CD14-positive monocyte (primary cell): ENCODE measurements at regions not wholly inside any gene's neighbourhood (a gene's known extent, or its start where the extent isn't known, plus 50 kb on each side); places are given as distances from the start of the nearest gene placed in this dataset.

ENCODE experiments used
- DNase-seq, 3 donors: peaks; one replicate each; pipeline ENCODE4 v3.0.0-alpha.2; 2011 to 2022
- H2AFZ ChIP-seq: 2 replicates; pipeline ENCODE4 v1.6.0; 2012; ENCODE audit warnings: mild to moderate bottlenecking, low read depth, low read length, inconsistent platforms; ENCODE audit not compliant: insufficient read depth, poor library complexity, severe bottlenecking
- H3K27ac ChIP-seq, 2 donors: 1 replicate in 1 of 2; 2 replicates in 1 of 2; pipeline ENCODE4 v1.5.1; 2012 to 2013; ENCODE audit warnings: low read length in 2 of 2, control low read depth in 1 of 2, inconsistent platforms in 1 of 2, low read depth in 1 of 2, mild to moderate bottlenecking in 1 of 2
- H3K27me3 ChIP-seq, 2 donors: one replicate each; pipeline versions ENCODE4 v1.6.0 to v1.6.1; 2011 to 2013; ENCODE audit warnings: low read length in 2 of 2; ENCODE audit not compliant: control insufficient read depth in 2 of 2, insufficient read depth in 2 of 2
- H3K36me3 ChIP-seq, 2 donors: replicated peaks in 1 of 2; 1 replicate in 1 of 2; 2 replicates in 1 of 2; pipeline versions ENCODE4 v1.5.1 to v1.6.1; 2012 to 2013; ENCODE audit warnings: low read length in 2 of 2, control low read depth in 1 of 2, inconsistent platforms in 1 of 2, mild to moderate bottlenecking in 1 of 2; ENCODE audit not compliant: insufficient read depth in 2 of 2, control insufficient read depth in 1 of 2
- H3K4me1 ChIP-seq, 2 donors: 1 replicate in 1 of 2; 2 replicates in 1 of 2; pipeline versions ENCODE4 v1.5.1 to v1.6.1; 2012 to 2013; ENCODE audit warnings: low read length in 2 of 2, control low read depth in 1 of 2, inconsistent platforms in 1 of 2, mild to moderate bottlenecking in 1 of 2, moderate library complexity in 1 of 2; ENCODE audit not compliant: insufficient read depth in 2 of 2, control insufficient read depth in 1 of 2
- H3K4me2 ChIP-seq: replicated peaks from 2 replicates; pipeline ENCODE3; 2012; ENCODE audit warnings: low read length, moderate library complexity, mild to moderate bottlenecking; ENCODE audit not compliant: poor library complexity, severe bottlenecking; ENCODE audit errors: extremely low read depth
- H3K4me3 ChIP-seq, 3 experiments: fragments of 200-600 bp in 1 of 3; sonication (generic) in 1 of 3; replicated peaks in 1 of 3; 1 replicate in 2 of 3; 2 replicates in 1 of 3; pipeline ENCODE4 v1.5.1; 2011 to 2013; ENCODE audit warnings: low read length in 3 of 3, mild to moderate bottlenecking in 3 of 3, control low read depth in 2 of 3, low read depth in 2 of 3, inconsistent platforms in 1 of 3, moderate library complexity in 1 of 3
- H3K79me2 ChIP-seq: 2 replicates; pipeline ENCODE4 v1.6.0; 2012; ENCODE audit warnings: mild to moderate bottlenecking, control low read depth, inconsistent platforms, low read length, moderate library complexity; ENCODE audit not compliant: insufficient read depth
- H3K9ac ChIP-seq: 2 replicates; pipeline ENCODE4 v1.6.0; 2017; ENCODE audit warnings: low read length, mild to moderate bottlenecking; ENCODE audit not compliant: insufficient read depth, poor library complexity, severe bottlenecking
- H3K9me3 ChIP-seq, 2 donors: replicated peaks in 1 of 2; 1 replicate in 1 of 2; 2 replicates in 1 of 2; pipeline versions ENCODE4 v1.5.1 to v1.6.1; 2012 to 2013; ENCODE audit warnings: low read length in 2 of 2, control low read depth in 1 of 2; ENCODE audit not compliant: control insufficient read depth in 1 of 2, insufficient read depth in 1 of 2
- H4K20me1 ChIP-seq: 2 replicates; pipeline ENCODE4 v1.6.0; 2012; ENCODE audit warnings: mild to moderate bottlenecking, low read length, control low read depth, moderate library complexity; ENCODE audit not compliant: insufficient read depth
- H3K27ac Mint-ChIP-seq, 7 donors: one replicate each; pipeline ENCODE4 v1.8.0; 2020; ENCODE audit warnings: mild to moderate bottlenecking in 7 of 7, mixed read lengths in 7 of 7, moderate library complexity in 6 of 7, inconsistent platforms in 2 of 7
- H3K27me3 Mint-ChIP-seq, 3 donors: one replicate each; pipeline ENCODE4 v1.8.0; 2021 to 2022; ENCODE audit warnings: low read depth in 3 of 3, mild to moderate bottlenecking in 3 of 3, mixed read lengths in 3 of 3, moderate library complexity in 3 of 3, inconsistent platforms in 1 of 3
- H3K36me3 Mint-ChIP-seq, 2 donors: one replicate each; pipeline ENCODE4 v1.8.0; 2020; ENCODE audit warnings: mixed read lengths in 2 of 2, inconsistent platforms in 1 of 2, mild to moderate bottlenecking in 1 of 2
- H3K4me1 Mint-ChIP-seq: one replicate; pipeline ENCODE4 v1.8.0; 2020; ENCODE audit warnings: mild to moderate bottlenecking, mixed read lengths
- H3K4me3 Mint-ChIP-seq, 2 donors: one replicate each; pipeline ENCODE4 v1.8.0; 2020; ENCODE audit warnings: mild to moderate bottlenecking in 2 of 2, mixed read lengths in 2 of 2, moderate library complexity in 1 of 2
- H3K9me3 Mint-ChIP-seq, 7 donors: one replicate each; pipeline ENCODE4 v1.8.0; 2020 to 2022; ENCODE audit warnings: mixed read lengths in 7 of 7, mild to moderate bottlenecking in 6 of 7, moderate library complexity in 6 of 7, inconsistent platforms in 2 of 7
- WGBS: methylation state at CpG from one replicate; pipeline ENCODE4 v1.1.5; 2013; ENCODE audit warnings: missing lambda C conversion rate; ENCODE audit not compliant: insufficient coverage; 5-methylcytosine and 5-hydroxymethylcytosine counted together
- intact Hi-C, 2 donors: fragments of 100-400 bp; cut with micrococcal nuclease; formaldehyde crosslinking; loops; one replicate each; pipeline versions ENCODE4 v1.15.0 to v1.15.1; 2023
- TF ChIP-seq, protein P1 (sequence below): fragments of 200-600 bp; IDR thresholded peaks from one replicate; pipeline ENCODE4 v1.8.0; 2022; ENCODE audit warnings: antibody characterized with exemption, mild to moderate bottlenecking

DNA sequence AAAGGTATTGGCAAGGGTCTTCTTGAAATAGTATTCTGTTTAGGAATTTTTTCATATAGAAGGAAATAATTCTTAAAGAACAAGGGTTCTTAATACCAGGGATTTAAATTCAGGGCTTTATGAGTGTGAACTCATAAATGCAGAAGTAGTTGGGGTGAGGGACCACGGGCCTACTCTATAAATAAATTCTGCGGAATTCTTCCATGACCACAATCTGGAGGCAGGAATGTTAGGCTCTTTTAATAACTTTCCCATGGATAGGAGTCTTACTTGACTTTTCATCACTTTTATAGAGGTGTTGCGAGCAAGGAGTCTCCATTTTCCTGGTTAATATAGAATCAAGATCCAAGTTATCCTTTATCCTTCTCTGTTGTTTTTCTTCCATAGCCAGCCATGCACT is 76.7 kb upstream of the SLC4A4 start:
- intact Hi-C loops = no loop called here
- Mint-ChIP-seq H3K4me1 (peaks cover 30% of the 10 kb centered on the region), H3K36me3 (no peaks in the 10 kb centered on the region), H3K27ac (no peak overlapping the region), H3K9me3 (no peaks in the 10 kb centered on the region), H3K27me3 (peaks cover 3 to 7% (median 5%) of the 10 kb centered on the region in 3 donors), H3K4me3 (peak overlapping the region in 1 of 2 donors; percentile 27)
- TF ChIP-seq, protein P1, sequence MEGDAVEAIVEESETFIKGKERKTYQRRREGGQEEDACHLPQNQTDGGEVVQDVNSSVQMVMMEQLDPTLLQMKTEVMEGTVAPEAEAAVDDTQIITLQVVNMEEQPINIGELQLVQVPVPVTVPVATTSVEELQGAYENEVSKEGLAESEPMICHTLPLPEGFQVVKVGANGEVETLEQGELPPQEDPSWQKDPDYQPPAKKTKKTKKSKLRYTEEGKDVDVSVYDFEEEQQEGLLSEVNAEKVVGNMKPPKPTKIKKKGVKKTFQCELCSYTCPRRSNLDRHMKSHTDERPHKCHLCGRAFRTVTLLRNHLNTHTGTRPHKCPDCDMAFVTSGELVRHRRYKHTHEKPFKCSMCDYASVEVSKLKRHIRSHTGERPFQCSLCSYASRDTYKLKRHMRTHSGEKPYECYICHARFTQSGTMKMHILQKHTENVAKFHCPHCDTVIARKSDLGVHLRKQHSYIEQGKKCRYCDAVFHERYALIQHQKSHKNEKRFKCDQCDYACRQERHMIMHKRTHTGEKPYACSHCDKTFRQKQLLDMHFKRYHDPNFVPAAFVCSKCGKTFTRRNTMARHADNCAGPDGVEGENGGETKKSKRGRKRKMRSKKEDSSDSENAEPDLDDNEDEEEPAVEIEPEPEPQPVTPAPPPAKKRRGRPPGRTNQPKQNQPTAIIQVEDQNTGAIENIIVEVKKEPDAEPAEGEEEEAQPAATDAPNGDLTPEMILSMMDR = no peak
- Histone ChIP-seq H3K36me3 (no peaks in the 10 kb centered on the region), H3K27ac (no peak overlapping the region), H3K4me2 (no peak overlapping the region), H3K9me3 (no peaks in the 10 kb centered on the region), H3K79me2 (no peaks in the 10 kb centered on the region), H2AFZ (no peak overlapping the region), H3K9ac (no peak overlapping the region), H4K20me1 (no peaks in the 10 kb centered on the region), H3K4me3 (no peak overlapping the region), H3K27me3 (peaks cover 0 to 2% of the 10 kb centered on the region in 2 donors), H3K4me1 (peaks cover 17 to 21% of the 10 kb centered on the region in 2 donors)
- WGBS = no CpG with 5 or more reads among the region's 3 CpGs
- DNase-seq = no peak

DNA sequence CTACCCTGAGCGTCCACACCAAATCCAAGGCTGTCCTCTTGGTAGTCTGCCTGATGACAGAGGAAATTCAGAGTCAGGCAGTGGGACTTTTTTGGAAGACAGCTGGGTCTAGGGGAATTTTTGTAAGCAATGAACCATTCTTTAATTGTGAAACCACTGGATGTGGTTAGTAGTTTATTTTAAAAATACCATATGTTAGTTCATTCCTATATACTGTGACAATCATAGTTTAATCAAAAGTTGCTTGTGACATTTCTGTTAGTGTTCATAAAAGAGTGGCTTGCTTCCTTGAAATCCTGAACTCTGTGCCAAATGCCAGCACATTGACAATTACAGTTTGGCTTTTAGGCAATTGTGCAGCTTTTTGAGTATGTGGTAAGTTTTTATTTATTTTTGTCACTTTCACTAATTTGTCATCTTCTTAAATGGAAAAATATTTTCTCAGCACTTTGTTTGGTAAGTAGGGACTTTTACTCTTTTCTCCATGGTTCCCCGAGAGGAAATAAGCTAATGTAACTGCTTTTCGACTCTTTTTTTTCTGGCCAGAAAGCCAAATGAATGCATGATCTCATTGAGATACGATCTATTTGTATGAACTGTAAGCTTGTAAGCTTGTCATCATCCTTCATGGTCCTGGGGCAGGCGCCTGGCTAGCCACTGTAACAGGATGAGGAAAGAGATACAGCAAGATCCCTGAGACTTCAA is 72.6 kb upstream of the SLC4A4 start:
- Mint-ChIP-seq H3K27me3 (peaks cover 5 to 22% (median 14%) of the 10 kb centered on the region in 3 donors), H3K27ac (no peak overlapping the region)
- no peaks in the 10 kb centered on the region for H3K79me2 ChIP-seq

More for the DNA sequence above, 72.6 kb upstream of the SLC4A4 start:
- TF ChIP-seq, protein P1 = no peak
- 96% methylated on average over 4 of the region's 5 CpGs for WGBS
- peak in 1 of 3 donors; percentile 5 for DNase-seq
- Histone ChIP-seq H3K4me3 (no peak overlapping the region), H3K9me3 (no peaks in the 10 kb centered on the region), H2AFZ (no peak overlapping the region), H3K36me3 (no peaks in the 10 kb centered on the region), H3K4me1 (peaks cover 0 to 3% of the 10 kb centered on the region in 2 donors), H3K27ac (no peak overlapping the region), H3K4me2 (no peak overlapping the region), H3K27me3 (peaks cover 10 to 16% of the 10 kb centered on the region in 2 donors), H4K20me1 (no peaks in the 10 kb centered on the region), H3K9ac (no peak overlapping the region)
- H3K9me3 Mint-ChIP-seq = no peaks in the 10 kb centered on the region
- intact Hi-C loops = no loop called here
- no peaks in the 10 kb centered on the region for H3K36me3 Mint-ChIP-seq
- no peak overlapping the region for H3K4me3 Mint-ChIP-seq
- peaks cover 15% of the 10 kb centered on the region for H3K4me1 Mint-ChIP-seq
